HL-60 (cell line): ENCODE measurements at regions not wholly inside any gene's neighbourhood (a gene's known extent, or its start where the extent isn't known, plus 50 kb on each side); places are given as distances from the start of the nearest gene placed in this dataset.
"Not testable (repeated sequence)": the region's sequence is repeated elsewhere in the genome, so short reads cannot be mapped to it uniquely, and the experiment has no call there.

Experiments
- CTCF ChIP-seq: IDR thresholded peaks from one replicate; pipeline ENCODE4 v1.5.1; 2011; ENCODE audit warnings: low read length, control low read depth, inconsistent platforms; ENCODE audit not compliant: insufficient read depth
- POLR2AphosphoS5 ChIP-seq: IDR thresholded peaks from 2 replicates; pipeline ENCODE4 v1.6.1; 2012; ENCODE audit warnings: low read depth
- REST ChIP-seq: IDR thresholded peaks from 2 replicates; pipeline ENCODE4 v1.6.1; 2012; ENCODE audit warnings: low read depth; ENCODE audit not compliant: insufficient replicate concordance

GRCh38 chr2:8386748-8387147 is 295.1 kb upstream of the ID2 start:
- not testable (repeated sequence) for TF ChIP-seq CTCF, REST, POLR2AphosphoS5
